SU-DHL-6 (cell line): ENCODE measurements at regions not wholly inside any gene's neighbourhood (a gene's known extent, or its start where the extent isn't known, plus 50 kb on each side); places are given as distances from the start of the nearest gene placed in this dataset.

Experiments
- H2AFZ ChIP-seq: fragments of 200-600 bp; sonication (generic); 2 replicates; pipeline ENCODE4 v1.6.1; 2014; ENCODE audit warnings: low read depth, mild to moderate bottlenecking, moderate library complexity, mixed read lengths, antibody characterized with exemption, low read length; ENCODE audit not compliant: severe bottlenecking
- H3F3A ChIP-seq: fragments of 200-600 bp; shearing (Covaris generic); 2 replicates; pipeline ENCODE4 v1.6.0; 2016; ENCODE audit warnings: antibody characterized with exemption, mild to moderate bottlenecking; ENCODE audit not compliant: insufficient read depth
- H3K27ac ChIP-seq: fragments of 200-600 bp; sonication (generic); 2 replicates; pipeline ENCODE4 v1.5.1; 2016; ENCODE audit warnings: low read depth, mild to moderate bottlenecking, low read length, moderate library complexity, mixed read lengths
- H3K27me3 ChIP-seq: fragments of 200-600 bp; sonication (generic), shearing (Covaris generic); 2 replicates; pipeline ENCODE4 v1.6.0; 2014; ENCODE audit warnings: mild to moderate bottlenecking, low read length
- H3K36me3 ChIP-seq: fragments of 200-600 bp; sonication (generic); 2 replicates; pipeline ENCODE4 v1.6.1; 2014; ENCODE audit warnings: mild to moderate bottlenecking, low read length, mixed read lengths
- H3K4me2 ChIP-seq: fragments of 300-600, 200-600 bp; shearing (Covaris generic), sonication (generic); 2 replicates; pipeline ENCODE4 v1.6.0; 2014; ENCODE audit warnings: low read length, low read depth, mild to moderate bottlenecking; ENCODE audit not compliant: poor library complexity, severe bottlenecking
- H3K4me3 ChIP-seq: fragments of 200-600 bp; sonication (generic); 2 replicates; pipeline ENCODE4 v1.5.1; 2014; ENCODE audit warnings: antibody characterized with exemption, low read length, mild to moderate bottlenecking, mixed read lengths; ENCODE audit not compliant: insufficient read depth, poor library complexity, severe bottlenecking
- H3K79me2 ChIP-seq: fragments of 200-600 bp; sonication (generic); 2 replicates; pipeline ENCODE4 v1.6.1; 2014; ENCODE audit warnings: mild to moderate bottlenecking, low read length, moderate library complexity; ENCODE audit not compliant: insufficient read depth
- H3K9ac ChIP-seq: fragments of 200-600 bp; sonication (generic); 2 replicates; pipeline ENCODE4 v1.7.0; 2014; ENCODE audit warnings: mild to moderate bottlenecking, low read length
- H3K9me2 ChIP-seq: fragments of 200-600 bp; sonication (generic); replicated peaks from 2 replicates; pipeline ENCODE4 v1.6.1; 2014; ENCODE audit warnings: low read length; ENCODE audit not compliant: insufficient read depth
- H3K9me3 ChIP-seq: fragments of 200-600 bp; sonication (generic); 2 replicates; pipeline ENCODE4 v1.6.1; 2014; ENCODE audit warnings: low read length, mixed read lengths; ENCODE audit not compliant: insufficient read depth
- H4K20me1 ChIP-seq: fragments of 200-600 bp; sonication (generic); 2 replicates; pipeline ENCODE4 v1.6.1; 2014; ENCODE audit warnings: low read depth, mild to moderate bottlenecking, antibody characterized with exemption, low read length, moderate library complexity, mixed read lengths
- CTCF ChIP-seq: fragments of 200-600 bp; sonication (generic); IDR thresholded peaks from one replicate; pipeline ENCODE4 v1.5.1; 2017; ENCODE audit warnings: antibody characterized with exemption, mild to moderate bottlenecking, low read length, moderate library complexity; ENCODE audit not compliant: insufficient read depth, poor library complexity, severe bottlenecking
- EZH2phosphoT487 ChIP-seq: fragments of 200-600 bp; sonication (generic), shearing (Covaris generic); conservative IDR thresholded peaks from 2 replicates; pipeline ENCODE4 v1.6.1; 2018; ENCODE audit warnings: mild to moderate bottlenecking, antibody characterized with exemption, low read length, moderate library complexity, mixed read lengths

GRCh38 chr15:96183514-96183850 lies 147.0 kb upstream of the NR2F2 start:
- Histone ChIP-seq H3K27ac (no peak overlapping the region), H3K9me2 (no peaks in the 10 kb centered on the region), H3K79me2 (no peaks in the 10 kb centered on the region), H4K20me1 (no peaks in the 10 kb centered on the region), H3K27me3 (no peaks in the 10 kb centered on the region), H3K9ac (no peak overlapping the region), H3K9me3 (no peaks in the 10 kb centered on the region), H3K4me3 (no peak overlapping the region), H2AFZ (no peak overlapping the region), H3K36me3 (no peaks in the 10 kb centered on the region), H3K4me2 (no peak overlapping the region), H3F3A (no peaks in the 10 kb centered on the region)
- TF ChIP-seq EZH2phosphoT487 (no peak), CTCF (no peak)

GRCh38 chr15:96183867-96184266 lies 146.6 kb upstream of the NR2F2 start:
- Histone ChIP-seq H3K27me3 (no peaks in the 10 kb centered on the region), H3K36me3 (no peaks in the 10 kb centered on the region), H3K9me3 (no peaks in the 10 kb centered on the region), H3F3A (no peaks in the 10 kb centered on the region), H3K79me2 (no peaks in the 10 kb centered on the region), H3K4me2 (no peak overlapping the region), H2AFZ (no peak overlapping the region), H3K9ac (no peak overlapping the region), H3K27ac (no peak overlapping the region), H4K20me1 (no peaks in the 10 kb centered on the region), H3K9me2 (no peaks in the 10 kb centered on the region), H3K4me3 (no peak overlapping the region)
- TF ChIP-seq EZH2phosphoT487 (no peak), CTCF (no peak)

GRCh38 chr15:96184297-96184696 lies 146.2 kb upstream of the NR2F2 start:
- Histone ChIP-seq H3K4me3 (no peak overlapping the region), H3K27me3 (no peaks in the 10 kb centered on the region), H3K9me2 (no peaks in the 10 kb centered on the region), H3K27ac (no peak overlapping the region), H3K4me2 (no peak overlapping the region), H3K36me3 (no peaks in the 10 kb centered on the region), H3F3A (no peaks in the 10 kb centered on the region), H3K9me3 (no peaks in the 10 kb centered on the region), H3K79me2 (no peaks in the 10 kb centered on the region), H2AFZ (no peak overlapping the region), H4K20me1 (no peaks in the 10 kb centered on the region), H3K9ac (no peak overlapping the region)
- no peak for TF ChIP-seq EZH2phosphoT487
- TF ChIP-seq CTCF, result no peak

- H2AFZ ChIP-seq, result no peak overlapping the region
- no peaks in the 10 kb centered on the region for H3K79me2 ChIP-seq
- no peaks in the 10 kb centered on the region for H4K20me1 ChIP-seq
- H3K27me3 ChIP-seq, result no peaks in the 10 kb centered on the region
- no peaks in the 10 kb centered on the region for H3K36me3 ChIP-seq
- no peak overlapping the region for H3K9ac ChIP-seq
- no peak overlapping the region for H3K4me3 ChIP-seq
- H3F3A ChIP-seq, result no peaks in the 10 kb centered on the region
- TF ChIP-seq EZH2phosphoT487 (no peak), CTCF (no peak)
- H3K4me2 ChIP-seq, result no peak overlapping the region
- H3K9me2 ChIP-seq, result no peaks in the 10 kb centered on the region
- no peaks in the 10 kb centered on the region for H3K9me3 ChIP-seq
- no peak overlapping the region for H3K27ac ChIP-seq
Observed at GRCh38 chr15:96186105-96186504, 144.4 kb upstream of the NR2F2 start.
